B cell (primary cell): ENCODE measurements at regions not wholly inside any gene's neighbourhood (a gene's known extent, or its start where the extent isn't known, plus 50 kb on each side); places are given as distances from the start of the nearest gene placed in this dataset.

Experiments used
- ATAC-seq: fragments of 200-7000 bp; cut with Tn5 transposase; one replicate; pipeline ENCODE4 v1.10.0; 2021; ENCODE audit warnings: low read depth, mild to moderate bottlenecking, moderate number of reproducible peaks, moderate library complexity
- CTCF ChIA-PET: fragments of 350-600 bp; sonication (Branson Sonifier 250); formaldehyde crosslinking; loops from one replicate; lab custom pipeline; 2021; ENCODE audit warnings: antibody characterized with exemption, inconsistent platforms; lab: Charles Lee
- POLR2A ChIA-PET: fragments of 350-600 bp; sonication (Branson Sonifier 250); formaldehyde crosslinking; loops from one replicate; lab custom pipeline; 2021; ENCODE audit warnings: antibody characterized with exemption; lab: Charles Lee
- DNase-seq: peaks from one replicate; pipeline ENCODE4 v3.0.0; 2013
- H2AFZ ChIP-seq: 2 replicates; pipeline ENCODE4 v1.6.1; 2012; ENCODE audit warnings: mild to moderate bottlenecking, low read depth, low read length; ENCODE audit not compliant: insufficient read depth, poor library complexity, severe bottlenecking
- H3K27ac ChIP-seq, 2 donors: 1 replicate in 1 of 2; 2 replicates in 1 of 2; pipeline ENCODE4 v1.5.1; 2012 to 2013; ENCODE audit warnings: low read length in 2 of 2, mild to moderate bottlenecking in 2 of 2, moderate library complexity in 1 of 2
- H3K27me3 ChIP-seq, 4 experiments: fragments of 200-600 bp in 1 of 4; sonication (generic) in 1 of 4; replicated peaks in 1 of 4; 1 replicate in 2 of 4; 2 replicates in 2 of 4; pipeline versions ENCODE4 v1.6.1 to v1.7.0; 2013 to 2016; ENCODE audit warnings: low read length in 3 of 4, mild to moderate bottlenecking in 2 of 4, mixed read lengths in 1 of 4, moderate library complexity in 1 of 4; ENCODE audit not compliant: insufficient read depth in 4 of 4, control insufficient read depth in 3 of 4; ENCODE audit errors: control extremely low read depth in 1 of 4
- H3K36me3 ChIP-seq, 2 experiments: replicated peaks in 1 of 2; 1 replicate in 1 of 2; 2 replicates in 1 of 2; pipeline versions ENCODE4 v1.6.1 to v1.7.1; 2013; ENCODE audit warnings: low read length in 1 of 2; ENCODE audit not compliant: insufficient read depth in 2 of 2, control insufficient read depth in 1 of 2; ENCODE audit errors: control extremely low read depth in 1 of 2, extremely low read depth in 1 of 2
- H3K4me1 ChIP-seq, 2 donors: fragments of 200-600 bp in 1 of 2; sonication (generic) in 1 of 2; 1 replicate in 1 of 2; 2 replicates in 1 of 2; pipeline versions ENCODE4 v1.5.1 to v1.6.1; 2013 to 2017; ENCODE audit warnings: low read length in 2 of 2; ENCODE audit not compliant: control insufficient read depth in 2 of 2, insufficient read depth in 2 of 2
- H3K4me2 ChIP-seq: replicated peaks from 2 replicates; pipeline ENCODE3; 2012; ENCODE audit warnings: mild to moderate bottlenecking, low read depth, low read length; ENCODE audit not compliant: poor library complexity, severe bottlenecking
- H3K4me3 ChIP-seq, 5 experiments: fragments of 200-600 bp in 1 of 5; sonication (generic) in 1 of 5; 1 replicate in 3 of 5; 2 replicates in 2 of 5; pipeline versions ENCODE4 v1.5.1 to v1.7.0; 2011 to 2016; ENCODE audit warnings: low read length in 4 of 5, mild to moderate bottlenecking in 4 of 5, low read depth in 2 of 5, control low read depth in 1 of 5, moderate library complexity in 1 of 5; ENCODE audit not compliant: insufficient read depth in 1 of 5; ENCODE audit errors: control extremely low read depth in 1 of 5, extremely low read depth in 1 of 5
- H3K79me2 ChIP-seq: fragments of 200-600 bp; sonication (generic); one replicate; pipeline ENCODE4 v1.6.0; 2016; ENCODE audit warnings: low read length; ENCODE audit not compliant: control insufficient read depth, insufficient read depth
- H3K9ac ChIP-seq: fragments of 200-600 bp; sonication (generic); 2 replicates; pipeline ENCODE4 v1.6.1; 2017; ENCODE audit warnings: mild to moderate bottlenecking, low read length, moderate library complexity
- H3K9me3 ChIP-seq, 3 donors: one replicate each; pipeline versions ENCODE4 v1.6.1 to v1.7.1; 2013; ENCODE audit warnings: low read length in 2 of 3; ENCODE audit not compliant: control insufficient read depth in 2 of 3, insufficient read depth in 1 of 3; ENCODE audit errors: control extremely low read depth in 1 of 3
- H4K20me1 ChIP-seq: 2 replicates; pipeline ENCODE4 v1.6.0; 2012; ENCODE audit warnings: mild to moderate bottlenecking, low read length; ENCODE audit not compliant: insufficient read depth, control insufficient read depth, poor library complexity, severe bottlenecking
- H3K27ac Mint-ChIP-seq: one replicate; pipeline ENCODE4 v1.8.0; 2021; ENCODE audit warnings: mixed read lengths
- H3K27me3 Mint-ChIP-seq: one replicate; pipeline ENCODE4 v1.8.0; 2021; ENCODE audit warnings: mixed read lengths
- H3K4me1 Mint-ChIP-seq: one replicate; pipeline ENCODE4 v1.8.0; 2021; ENCODE audit warnings: mixed read lengths
- H3K4me3 Mint-ChIP-seq: one replicate; pipeline ENCODE4 v1.8.0; 2021; ENCODE audit warnings: mixed read lengths
- H3K9me3 Mint-ChIP-seq: one replicate; pipeline ENCODE4 v1.8.0; 2022; ENCODE audit warnings: mixed read lengths; ENCODE audit not compliant: insufficient read depth
- EZH2 ChIP-seq: IDR thresholded peaks from 2 replicates; pipeline ENCODE4 v1.6.1; 2012; ENCODE audit warnings: borderline replicate concordance, low read depth, mild to moderate bottlenecking, moderate library complexity, low read length; ENCODE audit not compliant: insufficient read depth, poor library complexity, severe bottlenecking
- WGBS: methylation state at CpG from one replicate; pipeline ENCODE4 v1.1.5; 2013; ENCODE audit warnings: missing lambda C conversion rate; ENCODE audit not compliant: insufficient coverage; 5-methylcytosine and 5-hydroxymethylcytosine counted together
- intact Hi-C: fragments of 100-400 bp; cut with micrococcal nuclease; formaldehyde crosslinking; loops from one replicate; pipeline ENCODE4 v1.10.0; 2022
- TF ChIP-seq, protein P1 (sequence below): fragments of 200-600 bp; IDR thresholded peaks from one replicate; pipeline ENCODE4 v1.8.0; 2022; ENCODE audit warnings: antibody characterized with exemption, mild to moderate bottlenecking

DNA sequence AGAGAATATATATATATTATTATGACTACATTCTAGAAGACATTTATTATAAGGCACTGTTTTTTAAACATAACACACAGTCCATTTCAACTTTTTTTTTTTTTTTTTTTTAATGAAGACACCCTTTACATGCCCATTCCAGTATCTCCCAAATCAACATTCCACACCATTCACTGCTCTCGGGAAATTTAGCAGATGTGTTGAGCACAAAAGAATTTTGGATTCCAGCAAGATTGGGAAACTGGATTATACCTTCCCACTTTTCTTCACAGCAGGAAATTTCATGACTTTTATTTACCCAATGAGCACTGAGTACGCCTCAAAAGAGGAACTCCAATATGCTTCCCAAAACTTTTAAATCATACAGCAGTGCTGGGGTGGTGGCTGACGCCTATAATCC is 333.6 kb upstream of the DAB2 start:
- Histone ChIP-seq H3K27ac (no peak overlapping the region), H3K4me3 (no peak overlapping the region), H3K9ac (no peak overlapping the region), H3K27me3 (no peaks in the 10 kb centered on the region), H3K79me2 (no peaks in the 10 kb centered on the region), H3K9me3 (no peaks in the 10 kb centered on the region), H3K4me1 (no peaks in the 10 kb centered on the region), H3K4me2 (no peak overlapping the region), H3K36me3 (no peaks in the 10 kb centered on the region), H4K20me1 (no peaks in the 10 kb centered on the region), H2AFZ (no peak overlapping the region)
- intact Hi-C loops, result no loop called here
- H3K4me1 Mint-ChIP-seq, result no peaks in the 10 kb centered on the region
- ATAC-seq, result no peak
- H3K27ac Mint-ChIP-seq, result no peak overlapping the region
- TF ChIP-seq, protein P1, sequence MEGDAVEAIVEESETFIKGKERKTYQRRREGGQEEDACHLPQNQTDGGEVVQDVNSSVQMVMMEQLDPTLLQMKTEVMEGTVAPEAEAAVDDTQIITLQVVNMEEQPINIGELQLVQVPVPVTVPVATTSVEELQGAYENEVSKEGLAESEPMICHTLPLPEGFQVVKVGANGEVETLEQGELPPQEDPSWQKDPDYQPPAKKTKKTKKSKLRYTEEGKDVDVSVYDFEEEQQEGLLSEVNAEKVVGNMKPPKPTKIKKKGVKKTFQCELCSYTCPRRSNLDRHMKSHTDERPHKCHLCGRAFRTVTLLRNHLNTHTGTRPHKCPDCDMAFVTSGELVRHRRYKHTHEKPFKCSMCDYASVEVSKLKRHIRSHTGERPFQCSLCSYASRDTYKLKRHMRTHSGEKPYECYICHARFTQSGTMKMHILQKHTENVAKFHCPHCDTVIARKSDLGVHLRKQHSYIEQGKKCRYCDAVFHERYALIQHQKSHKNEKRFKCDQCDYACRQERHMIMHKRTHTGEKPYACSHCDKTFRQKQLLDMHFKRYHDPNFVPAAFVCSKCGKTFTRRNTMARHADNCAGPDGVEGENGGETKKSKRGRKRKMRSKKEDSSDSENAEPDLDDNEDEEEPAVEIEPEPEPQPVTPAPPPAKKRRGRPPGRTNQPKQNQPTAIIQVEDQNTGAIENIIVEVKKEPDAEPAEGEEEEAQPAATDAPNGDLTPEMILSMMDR, result no peak
- no peak for TF ChIP-seq EZH2
- DNase-seq, result no peak
- CTCF ChIA-PET, result no interaction called here
- H3K4me3 Mint-ChIP-seq, result no peak overlapping the region
- H3K9me3 Mint-ChIP-seq, result no peaks in the 10 kb centered on the region
- POLR2A ChIA-PET, result no interaction called here
- WGBS, result no CpG with 5 or more reads among the region's 3 CpGs
- H3K27me3 Mint-ChIP-seq, result no peaks in the 10 kb centered on the region

DNA sequence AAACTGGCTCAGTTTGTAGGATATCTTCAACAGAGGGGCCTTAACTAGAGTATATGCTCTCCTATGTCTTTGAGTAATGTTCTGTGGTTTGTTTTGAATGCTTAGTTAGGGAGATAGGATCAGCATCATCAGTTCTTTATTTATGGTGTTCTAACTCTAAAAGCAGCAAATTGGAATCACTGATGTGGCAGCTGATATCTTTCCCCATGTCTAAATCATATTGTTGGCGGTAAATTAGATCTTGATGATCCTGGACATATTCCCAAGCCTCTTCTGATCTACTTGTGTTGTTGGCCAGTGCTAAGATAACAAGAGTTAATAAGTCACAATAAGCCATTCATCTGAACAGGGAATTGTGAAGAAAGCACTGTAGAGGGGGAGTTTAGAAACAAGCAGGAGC is 332.4 kb upstream of the DAB2 start:
- ChIA-PET POLR2A (no interaction called here), CTCF (no interaction called here)
- no peaks in the 10 kb centered on the region for H3K79me2 ChIP-seq
- H3K4me2 ChIP-seq, result no peak overlapping the region
- H3K27ac ChIP-seq, result no peak overlapping the region
- no peaks in the 10 kb centered on the region for H3K9me3 ChIP-seq
- no peaks in the 10 kb centered on the region for H4K20me1 ChIP-seq
- H3K27me3 Mint-ChIP-seq, result no peaks in the 10 kb centered on the region
- no peak overlapping the region for H2AFZ ChIP-seq
- intact Hi-C loops, result no loop called here
- TF ChIP-seq EZH2, result no peak
- TF ChIP-seq, protein P1, result no peak
- no peak overlapping the region for H3K4me3 Mint-ChIP-seq
- H3K36me3 ChIP-seq, result no peaks in the 10 kb centered on the region
- DNase-seq (no peak), ATAC-seq (no peak)
- H3K4me1 ChIP-seq, result no peaks in the 10 kb centered on the region
- no peak overlapping the region for H3K9ac ChIP-seq
- no peak overlapping the region for H3K27ac Mint-ChIP-seq
- H3K4me1 Mint-ChIP-seq, result no peaks in the 10 kb centered on the region
- H3K9me3 Mint-ChIP-seq, result peaks cover 3% of the 10 kb centered on the region
- WGBS, result no CpG with 5 or more reads among the region's 1 CpG
- H3K4me3 ChIP-seq, result no peak overlapping the region
- H3K27me3 ChIP-seq, result no peaks in the 10 kb centered on the region
